Esophagus muscularis mucosa (tissue), 4 donors: ENCODE measurements at regions not wholly inside any gene's neighbourhood (a gene's known extent, or its start where the extent isn't known, plus 50 kb on each side); places are given as distances from the start of the nearest gene placed in this dataset.

Experiments used
- DNase-seq: peaks from one replicate; pipeline ENCODE4 v3.0.0-alpha.2; 2017; ENCODE audit errors: extremely low spot score
- H3K27ac ChIP-seq, 4 donors: fragments of 200-600 bp; sonication (generic); replicated peaks in 1 of 4; 1 replicate in 3 of 4; 2 replicates in 1 of 4; pipeline ENCODE4 v1.5.1; 2016 to 2019; ENCODE audit warnings: mild to moderate bottlenecking in 1 of 4
- H3K27me3 ChIP-seq, 4 donors: fragments of 200-600 bp; sonication (generic); one replicate each; pipeline versions ENCODE4 v1.5.1 to v1.6.0; 2016 to 2019
- H3K36me3 ChIP-seq, 4 donors: fragments of 200-600 bp; sonication (generic); one replicate each; pipeline ENCODE4 v1.5.1; 2016 to 2019
- H3K4me1 ChIP-seq, 4 donors: fragments of 200-600 bp; sonication (generic); one replicate each; pipeline ENCODE4 v1.5.1; 2016 to 2019
- H3K4me3 ChIP-seq, 4 donors: fragments of 200-600 bp; sonication (generic); 1 replicate in 2 of 4; 2 replicates in 2 of 4; pipeline ENCODE4 v1.5.1; 2016 to 2019; ENCODE audit warnings: mild to moderate bottlenecking in 4 of 4, moderate library complexity in 1 of 4
- H3K9me3 ChIP-seq, 4 donors: fragments of 200-600 bp; sonication (generic); 1 replicate in 3 of 4; 2 replicates in 1 of 4; pipeline ENCODE4 v1.5.1; 2016 to 2019
- CTCF ChIP-seq, 3 experiments: fragments of 200-600 bp in 2 of 3; fragments of 450-650 bp in 1 of 3; sonication (generic) in 2 of 3; IDR thresholded peaks; one replicate each; pipeline ENCODE4 v1.5.1; 2017 to 2019; ENCODE audit warnings: antibody characterized with exemption in 3 of 3, mild to moderate bottlenecking in 2 of 3, moderate library complexity in 1 of 3
- EP300 ChIP-seq: sonication (generic); formaldehyde crosslinking; IDR thresholded peaks from one replicate; pipeline ENCODE4 v1.6.1; 2017; ENCODE audit warnings: antibody characterized with exemption
- POLR2A ChIP-seq: fragments of 450-650 bp; IDR thresholded peaks from one replicate; pipeline ENCODE4 v1.6.1; 2017; ENCODE audit warnings: antibody characterized with exemption, moderate library complexity, mild to moderate bottlenecking, low read depth
- POLR2AphosphoS5 ChIP-seq, 2 donors: sonication (generic); formaldehyde crosslinking; IDR thresholded peaks; one replicate each; pipeline ENCODE4 v1.6.1; 2017; ENCODE audit warnings: antibody characterized with exemption in 2 of 2
- WGBS: methylation state at CpG from one replicate; pipeline ENCODE4 v1.1.5; 2018; 5-methylcytosine and 5-hydroxymethylcytosine counted together
- intact Hi-C: fragments of 100-400 bp; cut with DNase I; formaldehyde crosslinking; loops from one replicate; pipeline ENCODE4 v1.15.1; 2023

GRCh38 chrX:120755066-120755846, 120.4 kb downstream of the CT47B1 start:
- H3K9me3 ChIP-seq, result no peaks in the 10 kb centered on the region
- DNase-seq, result no peak
- H3K27me3 ChIP-seq, result no peaks in the 10 kb centered on the region
- H3K36me3 ChIP-seq, result no peaks in the 10 kb centered on the region
- intact Hi-C loops, result no loop called here
- 38% methylated on average over 1 of the region's 1 CpG for WGBS
- TF ChIP-seq POLR2A (no peak), EP300 (no peak), POLR2AphosphoS5 (IDR thresholded peaks at IDR 0.05) (no peak), CTCF (IDR thresholded peaks at IDR 0.05) (no peak)
- no peak overlapping the region for H3K27ac ChIP-seq
- H3K4me3 ChIP-seq, result no peak overlapping the region
- H3K4me1 ChIP-seq, result no peaks in the 10 kb centered on the region

- DNase-seq, result no peak
- WGBS, result 74% methylated on average over 10 of the region's 10 CpGs
- Histone ChIP-seq H3K36me3 (no peaks in the 10 kb centered on the region), H3K27me3 (no peaks in the 10 kb centered on the region), H3K27ac (no peak overlapping the region), H3K9me3 (no peaks in the 10 kb centered on the region), H3K4me3 (no peak overlapping the region), H3K4me1 (no peaks in the 10 kb centered on the region)
- intact Hi-C loops, result no loop called here
- no peak for TF ChIP-seq CTCF (IDR thresholded peaks at IDR 0.05)
- no peak for TF ChIP-seq EP300
- TF ChIP-seq POLR2AphosphoS5 (IDR thresholded peaks at IDR 0.05), result no peak
- TF ChIP-seq POLR2A, result no peak
These were observed 122.0 kb downstream of the CT47B1 start for GRCh38 chrX:120753413-120754251.

GRCh38 chrX:120752431-120753082, 122.7 kb upstream of the C1GALT1C1 start:
- H3K27ac ChIP-seq, result no peak overlapping the region
- 58% methylated on average over 7 of the region's 7 CpGs for WGBS
- H3K4me3 ChIP-seq, result no peak overlapping the region
- no peak for DNase-seq
- no peaks in the 10 kb centered on the region for H3K27me3 ChIP-seq
- no peaks in the 10 kb centered on the region for H3K9me3 ChIP-seq
- H3K4me1 ChIP-seq, result no peaks in the 10 kb centered on the region
- no peaks in the 10 kb centered on the region for H3K36me3 ChIP-seq
- intact Hi-C loops, result no loop called here
- TF ChIP-seq POLR2AphosphoS5 (IDR thresholded peaks at IDR 0.05) (no peak), CTCF (IDR thresholded peaks at IDR 0.05) (no peak)

GRCh38 chrX:120751683-120752082, 121.8 kb upstream of the C1GALT1C1 start:
- Histone ChIP-seq H3K9me3 (no peaks in the 10 kb centered on the region), H3K27me3 (no peaks in the 10 kb centered on the region), H3K36me3 (no peaks in the 10 kb centered on the region), H3K4me1 (no peaks in the 10 kb centered on the region), H3K27ac (no peak overlapping the region), H3K4me3 (no peak overlapping the region)
- no peak for DNase-seq
- TF ChIP-seq POLR2A (no peak), EP300 (no peak)
- intact Hi-C loops, result no loop called here
- 60% methylated on average over 2 of the region's 2 CpGs for WGBS

- 70% methylated on average over 1 of the region's 1 CpG for WGBS
- no peak for DNase-seq
- Histone ChIP-seq H3K4me1 (no peaks in the 10 kb centered on the region), H3K27me3 (no peaks in the 10 kb centered on the region), H3K27ac (no peak overlapping the region), H3K36me3 (no peaks in the 10 kb centered on the region), H3K9me3 (no peaks in the 10 kb centered on the region), H3K4me3 (no peak overlapping the region)
- TF ChIP-seq POLR2A, result no peak
- no peak for TF ChIP-seq CTCF (IDR thresholded peaks at IDR 0.05)
- no peak for TF ChIP-seq POLR2AphosphoS5 (IDR thresholded peaks at IDR 0.05)
- no peak for TF ChIP-seq EP300
- intact Hi-C loops, result no loop called here
These were observed 120.5 kb upstream of the C1GALT1C1 start for GRCh38 chrX:120750381-120750780.
